ENCODE measurements at regions not wholly inside any gene's neighbourhood (a gene's known extent, or its start where the extent isn't known, plus 50 kb on each side); places are given as distances from the start of the nearest gene placed in this dataset.

DNA sequence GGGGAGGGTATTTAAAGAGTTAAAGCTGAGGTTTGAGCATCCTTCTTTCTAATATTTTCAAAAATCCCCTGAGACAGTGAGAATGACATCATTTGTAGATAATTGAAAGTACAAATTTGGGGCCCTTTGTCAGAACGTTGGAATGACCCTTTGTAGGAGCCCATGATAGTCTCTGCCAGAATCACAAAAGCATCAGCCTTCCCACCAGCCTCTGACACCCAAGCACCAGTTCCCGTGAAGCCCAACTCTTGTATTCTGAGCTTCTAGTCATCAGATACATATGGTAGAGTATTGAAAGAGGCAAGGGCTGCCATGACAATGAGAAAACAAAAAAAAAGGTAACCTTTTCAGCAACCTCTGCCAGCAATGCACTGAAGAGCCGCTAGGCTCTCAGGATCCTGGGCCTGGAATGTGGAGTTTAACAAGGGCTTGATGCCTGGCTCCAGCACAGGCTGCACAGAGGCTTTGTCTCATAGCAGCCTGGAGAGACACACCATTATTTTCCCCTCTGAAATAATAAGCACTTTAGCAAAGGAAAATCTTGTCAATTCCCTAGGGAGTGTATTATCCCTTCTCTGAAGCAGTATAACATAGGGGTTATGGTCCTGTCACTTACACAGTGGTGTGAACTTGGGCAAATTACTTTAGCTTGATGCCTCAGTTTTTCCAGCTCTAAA lies 114.4 kb downstream of the ZNF608 start:
- no peak for TF ChIP-seq CTCF (IDR thresholded peaks at IDR 0.05; ENCODE audit: extremely low read depth, insufficient read depth, missing control alignments)
- DNase-seq (ENCODE audit: low spot score), result no peak
- in situ Hi-C loops (cut with MboI; ENCODE audit: low pct_unique_long_range_greater_than_20kb, low sequenced_read_pairs, unreplicated experiment), result no loop called here

GRCh38 chr5:124630767-124631704 lies 115.4 kb downstream of the ZNF608 start:
- no peak for TF ChIP-seq CTCF (IDR thresholded peaks at IDR 0.05; ENCODE audit: extremely low read depth, insufficient read depth, missing control alignments)
- DNase-seq (ENCODE audit: low spot score), result no peak
- in situ Hi-C loops (cut with MboI; ENCODE audit: low pct_unique_long_range_greater_than_20kb, low sequenced_read_pairs, unreplicated experiment), result no loop called here

DNA sequence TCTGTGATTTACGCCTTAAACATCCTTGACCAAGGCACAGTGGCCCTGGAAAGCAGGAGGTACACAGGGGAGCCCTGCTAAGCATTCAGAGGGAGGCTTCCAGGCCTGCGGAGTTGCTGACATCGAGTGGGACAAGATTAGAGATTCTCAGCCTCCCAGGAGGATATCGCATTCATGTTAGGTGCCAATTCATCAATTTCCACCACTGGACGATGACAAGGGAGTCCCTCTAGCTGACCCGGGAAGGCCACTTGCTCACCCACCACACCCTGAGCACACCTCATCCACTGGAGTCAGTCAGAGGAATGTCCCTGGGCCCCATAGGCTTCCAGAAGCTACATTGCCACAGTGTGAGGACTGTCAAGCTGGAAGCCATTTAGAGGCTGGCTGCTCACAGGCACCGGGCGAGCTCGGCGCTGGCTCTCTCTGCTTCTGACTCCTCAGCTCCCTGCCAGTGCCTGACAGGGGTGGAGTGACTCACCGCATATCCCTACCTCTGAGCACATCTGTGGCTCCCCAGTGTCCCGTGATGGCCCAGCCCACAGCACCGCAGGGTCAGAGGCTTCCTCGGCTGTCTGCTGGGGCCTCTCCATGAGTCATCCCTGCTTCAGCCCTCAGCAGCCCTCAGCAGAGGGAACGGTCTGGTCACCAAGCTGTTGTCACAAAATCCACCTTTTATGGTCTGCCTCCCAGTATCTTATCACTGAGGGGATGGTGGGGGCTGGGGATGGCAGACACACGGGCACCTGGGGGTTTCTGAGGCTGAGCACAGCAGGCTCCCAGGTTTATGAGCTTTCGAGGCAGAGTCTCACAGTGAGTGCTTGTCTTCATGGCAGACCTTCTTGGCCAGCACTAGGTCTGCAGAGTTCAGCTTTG lies 117.5 kb downstream of the ZNF608 start:
- in situ Hi-C loops (cut with MboI; ENCODE audit: low pct_unique_long_range_greater_than_20kb, low sequenced_read_pairs, unreplicated experiment), result no loop called here
- no peak for DNase-seq (ENCODE audit: low spot score)
- no peak for TF ChIP-seq CTCF (IDR thresholded peaks at IDR 0.05; ENCODE audit: extremely low read depth, insufficient read depth, missing control alignments)

DNA sequence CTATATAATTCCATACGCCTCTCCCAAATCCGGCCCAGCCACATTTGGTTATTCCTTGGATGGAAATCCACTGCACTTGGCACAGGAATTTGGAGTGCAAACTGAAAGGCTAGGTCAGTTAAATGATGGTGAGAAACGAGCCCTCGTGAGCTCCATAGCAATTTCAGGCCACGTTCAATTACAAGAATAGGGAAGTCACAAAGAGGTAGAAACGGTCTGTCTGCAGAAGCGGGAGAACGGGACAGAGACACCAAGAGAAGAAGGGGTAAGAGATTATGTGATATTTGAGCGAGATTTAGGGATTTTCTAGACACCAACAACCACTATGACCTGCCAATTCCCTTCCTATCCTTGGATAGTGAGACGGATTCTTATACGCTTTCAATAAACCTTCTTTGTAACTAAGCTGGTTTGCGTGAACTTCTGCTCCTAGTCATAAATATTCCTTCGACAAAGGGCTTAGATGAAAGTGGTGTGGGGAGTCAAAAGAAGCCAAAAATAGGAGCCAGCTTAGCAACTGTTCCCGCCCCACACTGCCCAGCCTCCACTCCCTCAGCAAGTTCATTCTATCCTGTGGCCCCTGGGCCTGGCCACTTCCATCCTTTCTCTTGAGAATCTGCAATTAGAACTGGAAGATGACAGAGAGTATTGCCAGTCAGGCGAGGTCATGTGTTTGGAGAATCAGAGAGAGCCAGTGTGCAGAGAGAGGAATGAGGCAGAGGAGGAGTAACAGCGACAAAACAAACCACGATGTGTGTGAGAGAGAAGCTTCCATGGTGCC lies 118.4 kb downstream of the ZNF608 start:
- DNase-seq (ENCODE audit: low spot score), result no peak
- in situ Hi-C loops (cut with MboI; ENCODE audit: low pct_unique_long_range_greater_than_20kb, low sequenced_read_pairs, unreplicated experiment), result no loop called here
- no peak for TF ChIP-seq CTCF (IDR thresholded peaks at IDR 0.05; ENCODE audit: extremely low read depth, insufficient read depth, missing control alignments)

GRCh38 chr5:124626053-124626452 lies 120.4 kb downstream of the ZNF608 start:
- DNase-seq (ENCODE audit: low spot score), result no peak
- in situ Hi-C loops (cut with MboI; ENCODE audit: low pct_unique_long_range_greater_than_20kb, low sequenced_read_pairs, unreplicated experiment), result no loop called here
- TF ChIP-seq CTCF (IDR thresholded peaks at IDR 0.05; ENCODE audit: extremely low read depth, insufficient read depth, missing control alignments), result no peak
